Stimulated activated CD4-positive, alpha-beta T cell treated with anti-CD3 and anti-CD28 coated beads, Interleukin-1b, Interleukin-23, amount 100 ng/mL, for 24 hours (primary cell): ENCODE measurements at regions not wholly inside any gene's neighbourhood (a gene's known extent, or its start where the extent isn't known, plus 50 kb on each side); places are given as distances from the start of the nearest gene placed in this dataset.

ENCODE experiments used
- DNase-seq, 4 experiments: peaks; one replicate each; pipeline ENCODE4 v3.0.0-alpha.2; 2020; ENCODE audit warnings: low read depth in 4 of 4, low spot score in 1 of 4

- DNase-seq = no peak
Measured at GRCh38 chr1:199155166-199156019, 516.6 kb downstream of the PTPRC start.

GRCh38 chr1:199157494-199157893, 518.7 kb downstream of the PTPRC start:
- DNase-seq = no peak

- no peak for DNase-seq
Measured at GRCh38 chr1:199160521-199161318, 521.9 kb downstream of the PTPRC start.

GRCh38 chr1:199161319-199161680, 522.5 kb downstream of the PTPRC start:
- DNase-seq = no peak

- DNase-seq = no peak
Measured at GRCh38 chr1:199161766-199162303, 523.0 kb downstream of the PTPRC start.

GRCh38 chr1:199163267-199163666, 524.4 kb downstream of the PTPRC start:
- no peak for DNase-seq

GRCh38 chr1:199163670-199164069, 524.8 kb downstream of the PTPRC start:
- no peak for DNase-seq

GRCh38 chr1:199167460-199167859, 528.6 kb downstream of the PTPRC start:
- DNase-seq = no peak

GRCh38 chr1:199168888-199169585, 530.2 kb downstream of the PTPRC start:
- no peak for DNase-seq

GRCh38 chr1:199170711-199171110, 531.9 kb downstream of the PTPRC start:
- no peak for DNase-seq

GRCh38 chr1:199172171-199173124, 533.6 kb downstream of the PTPRC start:
- DNase-seq = no peak

GRCh38 chr1:199173356-199173755, 534.5 kb downstream of the PTPRC start:
- DNase-seq = no peak

- DNase-seq = no peak
Measured at GRCh38 chr1:199174336-199174735, 535.5 kb downstream of the PTPRC start.

GRCh38 chr1:199176713-199177112, 537.9 kb downstream of the PTPRC start:
- no peak for DNase-seq

GRCh38 chr1:199177241-199177640, 538.4 kb downstream of the PTPRC start:
- DNase-seq = no peak

- no peak for DNase-seq
Measured at GRCh38 chr1:199178646-199179045, 539.8 kb downstream of the PTPRC start.

GRCh38 chr1:199182186-199182843, 543.5 kb downstream of the PTPRC start:
- no peak for DNase-seq

GRCh38 chr1:199184180-199184579, 545.3 kb downstream of the PTPRC start:
- no peak for DNase-seq

GRCh38 chr1:199194862-199195261, 556.0 kb downstream of the PTPRC start:
- DNase-seq = no peak

- no peak for DNase-seq
Measured at GRCh38 chr1:199197695-199198094, 558.9 kb downstream of the PTPRC start.
